ENCODE measurements at regions not wholly inside any gene's neighbourhood (a gene's known extent, or its start where the extent isn't known, plus 50 kb on each side); places are given as distances from the start of the nearest gene placed in this dataset.

- H3K9ac ChIP-seq (ENCODE audit: low read depth in 1 of 2, low read length in 2 of 2), result no peak overlapping the region
- TF ChIP-seq NR2F2 (IDR thresholded peaks at IDR 0.05), result no peak
- TF ChIP-seq REST (IDR thresholded peaks at IDR 0.05), result no peak
- no peak for TF ChIP-seq TAF1 (conservative IDR thresholded peaks at IDR 0.05)
- TF ChIP-seq JUND (IDR thresholded peaks at IDR 0.05), result no peak
- no peak for TF ChIP-seq HNF4A (conservative IDR thresholded peaks at IDR 0.05)
- no peak for TF ChIP-seq EGR1 (IDR thresholded peaks at IDR 0.05; ENCODE audit: low read depth in 2 of 2)
- no peak for TF ChIP-seq RAD21 (IDR thresholded peaks at IDR 0.05)
- no peak for TF ChIP-seq RXRA (IDR thresholded peaks at IDR 0.05)
- no peak for TF ChIP-seq MAX (IDR thresholded peaks at IDR 0.05)
- TF ChIP-seq ATF3 (IDR thresholded peaks at IDR 0.05), result no peak
- TF ChIP-seq FOXA2 (IDR thresholded peaks at IDR 0.05), result no peak
- no peak for TF ChIP-seq CTCF (IDR thresholded peaks at IDR 0.05; ENCODE audit: low read depth, low read length, missing input control)
- no peaks in the 10 kb centered on the region for H3K36me3 ChIP-seq (ENCODE audit: control insufficient read depth in 4 of 4, insufficient read depth in 3 of 4, low read depth in 1 of 4, low read length in 3 of 4)
- peaks cover 0 to 4% (median 0%) of the 10 kb centered on the region in 4 donors for H3K9me3 ChIP-seq (ENCODE audit: control insufficient read depth in 4 of 4, low read length in 3 of 4)
- 91% methylated on average over 13 of the region's 13 CpGs for WGBS
- no peak overlapping the region for H3K4me3 ChIP-seq (ENCODE audit: low read depth in 1 of 3, low read length in 3 of 3)
- H3K4me1 ChIP-seq (ENCODE audit: control insufficient read depth in 4 of 4, insufficient read depth in 4 of 4, low read length in 3 of 4), result no peaks in the 10 kb centered on the region
- H3K27me3 ChIP-seq (ENCODE audit: control insufficient read depth in 4 of 4, insufficient read depth in 4 of 4, low read length in 3 of 4), result peaks cover 0 to 4% (median 0%) of the 10 kb centered on the region in 4 donors
- no peak for DNase-seq (ENCODE audit: low spot score)
- H3K27ac ChIP-seq (ENCODE audit: low read depth in 1 of 2, low read length in 2 of 2), result no peak overlapping the region
Observed at GRCh38 chr10:4557469-4557868, 268.5 kb upstream of the AKR1E2 start.

GRCh38 chr10:4556527-4556926, 269.5 kb upstream of the AKR1E2 start:
- Histone ChIP-seq H3K36me3 (ENCODE audit: control insufficient read depth in 4 of 4, insufficient read depth in 3 of 4, low read depth in 1 of 4, low read length in 3 of 4) (no peaks in the 10 kb centered on the region), H3K27me3 (ENCODE audit: control insufficient read depth in 4 of 4, insufficient read depth in 4 of 4, low read length in 3 of 4) (peaks cover 0 to 4% (median 0%) of the 10 kb centered on the region in 4 donors), H3K4me1 (ENCODE audit: control insufficient read depth in 4 of 4, insufficient read depth in 4 of 4, low read length in 3 of 4) (no peaks in the 10 kb centered on the region), H3K27ac (ENCODE audit: low read depth in 1 of 2, low read length in 2 of 2) (no peak overlapping the region), H3K9ac (ENCODE audit: low read depth in 1 of 2, low read length in 2 of 2) (no peak overlapping the region), H3K4me3 (ENCODE audit: low read depth in 1 of 3, low read length in 3 of 3) (no peak overlapping the region), H3K9me3 (ENCODE audit: control insufficient read depth in 4 of 4, low read length in 3 of 4) (peaks cover 0 to 4% (median 0%) of the 10 kb centered on the region in 4 donors)
- TF ChIP-seq YY1 (IDR thresholded peaks at IDR 0.05) (no peak), RXRA (IDR thresholded peaks at IDR 0.05) (no peak), TAF1 (conservative IDR thresholded peaks at IDR 0.05) (no peak), FOXA1 (IDR thresholded peaks at IDR 0.05) (no peak), RAD21 (IDR thresholded peaks at IDR 0.05) (no peak), EGR1 (IDR thresholded peaks at IDR 0.05; ENCODE audit: low read depth in 2 of 2) (no peak), REST (IDR thresholded peaks at IDR 0.05) (no peak), NR2F2 (IDR thresholded peaks at IDR 0.05) (no peak), ZBTB33 (IDR thresholded peaks at IDR 0.05) (no peak), SP1 (IDR thresholded peaks at IDR 0.05) (no peak)
- no peak for DNase-seq (ENCODE audit: low spot score)

All from liver (tissue), 8 donors.